ENCODE measurements at regions not wholly inside any gene's neighbourhood (a gene's known extent, or its start where the extent isn't known, plus 50 kb on each side); places are given as distances from the start of the nearest gene placed in this dataset.

DNA sequence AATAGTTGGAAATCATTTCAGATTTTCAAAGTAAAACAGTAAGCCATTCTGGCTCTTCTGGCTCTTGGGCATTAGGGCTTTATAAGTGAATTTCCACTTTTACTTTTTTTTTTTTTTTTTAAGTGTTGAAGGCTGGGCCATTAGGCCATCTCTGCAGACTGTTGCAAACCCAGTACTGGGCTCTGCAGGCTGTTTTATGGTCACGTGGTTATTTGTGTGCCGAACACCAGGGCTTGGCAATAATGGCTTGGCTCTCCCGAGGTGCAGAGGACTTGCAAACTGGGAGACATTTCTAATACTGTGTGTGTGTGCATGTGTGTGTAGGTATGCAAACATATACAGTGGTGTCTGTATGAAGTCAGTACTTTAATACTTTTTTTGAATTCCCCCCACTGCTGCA, 194.9 kb upstream of the CDH5 start:
- no peak for DNase-seq (ENCODE audit: low spot score)

DNA sequence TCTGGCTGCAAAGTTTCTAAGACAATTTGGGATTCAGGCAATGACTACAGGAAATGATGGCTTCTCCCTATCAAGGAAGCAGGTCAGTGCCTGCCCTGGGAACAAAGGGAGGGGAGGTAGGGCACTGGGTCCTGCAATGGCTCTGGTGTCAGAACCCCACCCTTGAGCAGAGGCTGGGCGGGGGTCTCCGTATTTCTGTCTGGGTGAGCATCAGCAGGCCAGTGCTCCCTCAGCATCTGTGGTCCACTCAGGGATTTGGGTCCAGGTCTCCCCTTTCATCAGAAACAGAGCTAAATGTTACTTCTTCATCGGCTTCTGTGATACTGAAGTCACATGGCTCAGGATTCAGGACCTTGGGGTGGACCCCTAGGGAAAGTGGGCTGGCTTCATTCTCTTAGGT, 195.5 kb upstream of the CDH5 start:
- no peak for DNase-seq (ENCODE audit: low spot score)

DNA sequence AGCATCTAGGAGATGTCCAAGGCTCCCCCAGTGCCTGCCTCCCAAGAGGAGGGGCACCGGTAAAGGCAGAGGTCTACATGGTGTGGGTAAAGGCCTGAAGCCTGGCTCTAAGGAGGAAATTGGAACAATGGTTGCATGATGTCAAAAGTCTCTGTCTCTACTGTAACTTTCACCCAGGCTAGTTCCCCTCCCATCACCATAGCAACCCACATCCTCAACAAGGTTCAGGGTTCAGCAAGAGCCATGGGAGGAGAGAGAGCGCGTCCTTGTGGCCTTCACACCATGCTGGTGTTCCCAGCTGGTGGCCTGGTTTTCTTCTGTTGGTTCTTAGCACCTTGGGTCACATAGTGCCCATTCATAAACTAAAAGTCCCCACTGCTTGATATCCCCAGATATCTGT, 196.7 kb upstream of the CDH5 start:
- DNase-seq (ENCODE audit: low spot score), result no peak

DNA sequence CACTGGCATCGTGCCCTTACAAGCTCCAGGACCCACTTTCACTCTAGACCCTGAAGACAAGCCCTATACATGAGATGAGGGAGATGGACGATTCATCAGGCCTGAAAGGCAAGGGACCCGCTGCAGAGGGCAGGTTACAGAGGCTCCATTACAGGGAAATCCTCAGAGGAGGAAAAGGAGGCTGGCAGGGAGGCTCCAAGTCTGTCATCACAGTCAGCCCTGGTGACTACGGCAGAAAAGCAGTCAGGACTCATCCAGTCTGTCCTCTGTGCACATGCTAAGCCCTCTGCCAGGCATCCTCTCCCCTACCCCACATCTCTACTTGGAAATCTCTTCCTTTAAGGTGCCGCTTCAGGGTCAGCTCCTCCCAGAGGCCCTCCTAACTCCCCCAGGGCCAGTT, 197.7 kb upstream of the CDH5 start:
- DNase-seq (ENCODE audit: low spot score), result no peak

DNA sequence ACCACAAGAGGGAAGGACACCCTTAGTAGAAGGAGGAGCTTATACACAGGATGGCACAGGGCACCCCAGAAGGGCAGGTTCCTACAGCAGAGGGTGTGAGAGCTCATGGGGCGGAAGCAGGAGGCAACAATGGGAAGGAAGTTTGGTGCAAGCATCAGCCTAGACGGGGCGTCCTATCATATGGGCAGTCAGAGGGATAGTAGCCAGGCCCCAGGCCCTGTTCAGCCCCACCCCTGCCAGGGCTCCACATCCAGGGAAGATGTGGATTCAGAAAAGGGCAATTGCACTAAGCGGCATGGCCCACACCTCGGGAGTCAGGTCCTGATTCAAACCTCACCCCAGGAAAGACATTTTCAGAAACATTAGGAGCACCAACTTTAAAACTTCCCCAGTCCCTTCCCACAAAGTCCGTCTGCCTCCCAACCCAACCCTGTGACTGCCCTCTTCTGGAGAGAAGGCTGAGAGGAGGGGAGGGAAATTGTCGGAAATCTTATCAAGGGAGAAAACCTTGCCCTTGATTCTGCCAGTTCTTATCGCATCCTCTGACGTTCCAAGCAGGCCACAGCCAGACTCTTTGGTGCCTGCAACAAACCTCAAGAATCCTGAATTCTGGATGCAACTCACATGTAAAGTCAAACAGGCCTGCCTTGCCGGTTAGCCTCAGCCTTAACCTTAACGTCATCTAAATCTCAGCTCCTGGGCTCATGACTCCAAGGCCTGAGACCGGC, 198.8 kb upstream of the CDH5 start:
- no peak for DNase-seq (ENCODE audit: low spot score)

DNA sequence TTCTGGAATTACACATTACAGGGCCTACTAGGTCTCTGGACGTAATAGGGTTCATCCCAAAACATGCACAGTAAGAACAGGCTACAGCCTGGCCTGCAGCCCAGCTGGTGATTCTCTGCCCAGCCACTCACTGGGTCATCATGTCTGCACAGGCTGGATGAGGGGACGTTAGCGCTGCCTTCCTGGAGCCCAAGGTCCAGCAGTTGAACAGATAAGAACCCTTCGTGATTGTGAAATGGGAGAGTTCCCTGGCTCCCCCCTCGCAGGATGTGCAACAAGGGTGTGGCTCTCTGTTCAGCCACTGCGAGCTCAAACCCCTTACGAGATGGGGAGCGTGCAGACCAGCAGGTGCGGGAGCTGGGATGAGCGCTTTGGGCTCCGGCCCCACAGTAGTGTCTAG, 200.0 kb upstream of the CDH5 start:
- DNase-seq (ENCODE audit: low spot score), result no peak

DNA sequence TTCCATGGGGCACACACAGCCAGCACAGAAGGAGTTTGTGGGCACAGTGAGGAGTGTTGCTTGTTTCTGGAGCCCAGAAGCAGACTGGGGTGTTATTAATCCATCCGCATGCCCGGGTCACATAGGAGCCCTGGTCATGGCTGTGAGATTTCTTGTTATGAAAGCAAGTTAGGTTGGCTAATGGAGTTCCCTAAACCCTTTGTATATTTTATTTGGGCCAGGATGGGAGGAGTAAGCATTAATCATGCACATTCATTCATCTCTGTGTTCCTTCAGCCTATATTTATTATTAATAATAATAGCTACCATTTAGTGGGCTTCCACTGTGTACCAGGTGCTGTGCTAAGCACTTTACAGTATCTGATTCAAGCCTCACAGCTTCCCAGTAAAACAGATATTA, 200.6 kb upstream of the CDH5 start:
- DNase-seq (ENCODE audit: low spot score), result no peak

DNA sequence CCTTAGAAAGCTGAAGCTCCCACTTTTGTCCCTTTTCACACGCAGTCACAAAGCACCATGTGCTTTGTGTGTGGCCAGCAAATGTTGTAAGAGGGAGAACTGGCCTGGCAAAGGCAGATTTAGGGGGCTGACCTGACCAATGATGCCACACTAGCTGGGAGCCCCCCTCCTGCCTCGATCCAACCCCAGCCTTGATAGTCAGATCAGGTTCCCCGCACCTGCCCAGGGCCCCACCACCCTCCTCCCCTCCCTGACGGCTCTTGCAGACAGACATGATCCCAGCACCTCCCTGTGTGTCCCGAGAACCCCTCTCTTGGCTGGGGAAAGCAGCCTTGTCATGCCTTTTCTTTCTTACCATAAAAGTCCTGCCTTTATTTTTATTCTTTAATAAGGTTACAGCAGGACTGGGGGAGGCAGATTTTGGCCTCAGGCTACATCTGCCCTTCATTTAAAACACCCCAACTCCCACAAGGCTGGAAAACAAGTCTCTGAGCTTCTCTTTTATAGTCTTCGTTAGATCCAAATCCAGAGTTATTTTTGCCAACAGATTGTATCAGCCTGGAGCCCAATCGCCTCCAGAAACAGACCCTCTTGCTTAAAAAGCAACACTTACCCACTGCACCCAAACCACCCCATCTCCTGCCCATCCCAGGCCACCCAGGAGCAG, 201.8 kb upstream of the CDH5 start:
- DNase-seq (ENCODE audit: low spot score), result no peak

DNA sequence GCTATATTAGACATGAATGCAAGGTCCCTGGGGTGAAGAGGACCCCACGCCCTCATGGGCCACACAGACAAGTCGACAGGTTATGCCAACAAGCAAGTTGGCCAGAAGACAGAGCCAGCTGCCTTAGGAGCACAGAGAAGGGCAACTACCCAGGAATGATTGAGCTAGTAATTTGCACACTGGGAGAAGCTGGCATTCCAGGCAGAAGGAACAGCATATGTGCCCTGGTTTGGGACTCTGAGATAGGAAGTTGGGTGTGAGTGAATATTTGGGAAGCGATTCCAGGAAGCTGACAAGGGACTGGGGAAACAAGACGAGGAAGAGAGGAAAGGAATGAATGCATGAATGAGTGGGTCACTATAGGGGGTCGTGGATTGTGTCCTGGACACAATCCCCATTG, 203.7 kb upstream of the CDH5 start:
- no peak for DNase-seq (ENCODE audit: low spot score)

DNA sequence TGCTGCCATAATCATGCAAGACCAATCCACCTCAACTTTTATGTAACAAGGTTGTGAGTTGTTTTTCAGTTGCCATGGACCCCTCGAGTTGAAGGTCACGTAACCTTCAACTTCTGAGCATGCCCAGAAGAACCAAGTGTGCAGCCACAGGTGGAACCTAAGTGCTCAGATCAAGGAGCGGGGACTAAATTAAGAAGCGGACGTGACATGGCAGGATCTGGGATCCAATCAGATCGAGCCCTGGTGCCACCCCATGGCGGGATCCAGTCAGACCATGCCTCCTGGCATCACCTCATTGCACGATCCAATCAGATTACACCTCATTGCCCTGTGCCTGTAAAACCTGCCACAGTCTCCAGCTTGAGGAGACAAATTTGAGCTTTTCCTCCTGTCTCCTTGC, 204.5 kb upstream of the CDH5 start:
- DNase-seq (ENCODE audit: low spot score), result no peak

DNA sequence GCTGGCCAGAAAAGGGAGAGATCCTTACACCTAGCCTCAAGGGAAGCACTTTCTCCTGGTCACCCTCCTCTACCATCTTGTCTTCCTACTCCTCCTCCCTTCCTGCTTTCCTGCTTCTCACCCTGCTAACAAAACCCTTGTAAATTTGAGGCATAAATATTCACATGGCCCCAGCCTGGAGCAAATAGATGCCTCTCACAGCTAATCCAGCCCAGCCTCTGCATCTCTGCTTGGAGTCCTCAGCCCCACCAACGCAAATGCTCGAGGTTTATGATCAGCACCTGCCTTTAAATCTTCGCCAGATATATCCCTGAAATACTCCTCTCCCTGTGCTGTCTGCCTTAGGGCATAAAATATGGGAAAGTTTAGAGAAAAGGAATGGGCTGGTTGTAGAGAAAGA, 205.2 kb upstream of the CDH5 start:
- no peak for DNase-seq (ENCODE audit: low spot score)

DNA sequence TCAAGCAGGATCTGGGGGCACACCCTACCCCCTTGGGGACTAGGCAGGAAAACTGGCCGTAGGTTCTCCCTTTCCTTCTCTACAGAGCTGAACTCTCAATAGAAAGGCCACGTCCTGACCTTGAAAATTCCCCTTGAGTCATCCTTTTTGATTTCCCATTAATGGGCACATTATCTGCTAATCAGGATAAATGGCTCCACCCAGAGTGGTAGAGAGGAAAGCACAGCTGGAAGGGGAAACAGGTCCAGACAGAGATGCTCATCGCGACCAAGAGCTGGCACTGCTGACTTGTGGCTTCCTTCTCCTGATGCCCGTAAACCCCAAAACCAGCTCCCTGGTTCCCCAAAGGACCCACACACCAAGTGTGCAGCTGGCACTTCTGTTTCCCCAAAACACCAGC, 206.5 kb upstream of the CDH5 start:
- no peak for DNase-seq (ENCODE audit: low spot score)

DNA sequence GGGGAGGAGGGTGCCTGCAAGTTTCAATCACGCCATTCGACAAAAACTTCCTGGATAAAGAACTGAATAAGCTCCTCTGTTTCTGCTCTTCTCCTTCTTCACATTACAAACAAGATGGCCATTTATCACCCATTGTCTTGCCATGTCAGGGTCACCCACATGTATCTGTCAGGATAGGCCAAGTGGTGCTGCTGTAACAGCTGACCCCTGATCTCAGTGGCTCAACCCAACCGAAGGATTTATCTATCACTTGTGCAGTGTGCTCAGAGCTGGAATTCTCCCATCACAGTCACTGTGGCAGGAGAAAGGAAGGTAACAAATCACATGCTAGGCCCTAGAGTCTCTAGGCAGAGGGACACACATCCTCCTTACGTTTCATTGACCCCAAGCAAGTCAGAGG, 210.0 kb upstream of the CDH5 start:
- no peak for DNase-seq (ENCODE audit: low spot score)

DNA sequence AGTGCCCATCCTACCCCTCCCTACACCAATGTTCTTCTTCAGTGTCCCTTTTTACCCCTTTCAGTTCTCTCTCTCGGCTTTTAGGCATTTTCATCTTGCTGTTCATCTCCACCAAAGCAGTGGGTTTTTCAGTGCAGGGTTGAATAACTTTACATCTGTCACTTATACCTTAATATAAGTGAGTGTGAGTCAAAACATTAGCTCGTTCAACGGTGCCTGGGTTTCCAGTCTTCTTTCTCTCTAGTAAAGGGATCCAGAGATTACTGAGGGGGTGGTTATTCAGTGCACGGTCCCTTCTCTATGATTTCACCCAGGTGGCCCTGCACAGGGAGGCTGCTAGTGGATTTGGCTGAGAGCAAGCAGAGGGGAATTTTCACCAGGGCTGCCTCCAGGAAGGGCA, 210.6 kb upstream of the CDH5 start:
- no peak for DNase-seq (ENCODE audit: low spot score)

DNA sequence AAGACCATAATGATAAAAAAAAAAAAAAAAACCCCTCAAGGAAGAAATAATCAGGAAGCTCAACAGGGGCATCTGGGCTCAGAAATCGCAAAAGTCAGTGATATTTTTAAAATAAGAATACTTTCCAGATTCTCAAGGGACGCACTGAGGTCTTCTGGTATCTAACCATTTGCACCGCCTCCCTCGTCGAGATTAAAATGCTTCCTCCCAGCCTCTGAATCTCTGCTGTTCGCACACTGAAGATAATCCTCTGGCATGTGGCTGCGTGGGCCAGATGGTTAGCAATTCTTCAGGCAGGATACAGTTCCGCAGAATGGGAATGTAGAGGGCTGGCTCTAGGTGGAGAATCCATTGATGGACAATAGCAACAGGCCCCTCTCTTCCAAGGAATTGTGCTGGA, 211.7 kb upstream of the CDH5 start:
- DNase-seq (ENCODE audit: low spot score), result peak; percentile 18

DNA sequence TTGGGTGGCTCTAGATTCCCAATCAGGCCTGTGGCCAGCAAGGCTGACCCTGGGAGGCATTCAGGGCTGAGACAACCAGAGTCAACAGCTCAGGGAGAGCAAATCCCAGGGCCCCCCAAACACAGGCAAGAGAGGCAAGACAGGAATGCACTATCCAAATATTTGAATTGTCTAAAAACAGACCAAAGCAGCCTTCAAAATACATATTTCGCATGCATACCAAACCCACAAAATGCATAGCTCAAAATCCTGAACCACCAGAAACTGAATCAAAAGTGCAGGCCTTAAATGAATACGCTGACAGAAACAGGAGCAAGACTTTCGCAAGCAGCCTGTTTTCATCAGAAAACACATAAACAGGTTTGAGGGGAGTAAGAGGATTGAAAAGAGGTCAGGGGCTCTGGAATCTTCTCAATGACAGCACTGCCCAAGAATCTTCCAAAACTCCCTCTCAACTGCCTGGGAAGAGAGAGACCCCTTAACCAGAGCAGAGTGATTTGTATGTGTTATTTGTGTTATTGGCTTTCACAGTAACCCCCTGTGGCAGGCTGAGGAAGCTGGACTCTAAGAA, 213.6 kb upstream of the CDH5 start:
- no peak for DNase-seq (ENCODE audit: low spot score)

DNA sequence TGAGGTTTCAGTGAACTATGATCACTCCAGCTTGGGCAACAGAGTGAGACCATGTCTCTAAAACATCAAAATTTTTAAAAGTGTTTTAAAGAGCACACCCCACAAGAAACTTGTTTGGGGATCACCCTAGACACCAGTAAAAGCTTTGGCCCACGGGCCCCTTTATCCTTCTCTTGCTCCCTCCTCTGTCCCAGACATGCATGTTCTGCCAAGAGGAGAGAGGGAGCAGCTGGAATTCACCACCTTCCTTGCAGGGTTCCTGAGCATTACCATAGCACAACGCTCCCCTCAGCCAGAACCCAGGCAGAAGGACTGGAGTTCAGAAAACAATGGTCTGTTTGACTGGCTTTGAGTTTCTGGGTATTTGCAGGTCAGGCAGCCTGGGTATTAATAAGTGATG, 214.3 kb upstream of the CDH5 start:
- DNase-seq (ENCODE audit: low spot score), result no peak

DNA sequence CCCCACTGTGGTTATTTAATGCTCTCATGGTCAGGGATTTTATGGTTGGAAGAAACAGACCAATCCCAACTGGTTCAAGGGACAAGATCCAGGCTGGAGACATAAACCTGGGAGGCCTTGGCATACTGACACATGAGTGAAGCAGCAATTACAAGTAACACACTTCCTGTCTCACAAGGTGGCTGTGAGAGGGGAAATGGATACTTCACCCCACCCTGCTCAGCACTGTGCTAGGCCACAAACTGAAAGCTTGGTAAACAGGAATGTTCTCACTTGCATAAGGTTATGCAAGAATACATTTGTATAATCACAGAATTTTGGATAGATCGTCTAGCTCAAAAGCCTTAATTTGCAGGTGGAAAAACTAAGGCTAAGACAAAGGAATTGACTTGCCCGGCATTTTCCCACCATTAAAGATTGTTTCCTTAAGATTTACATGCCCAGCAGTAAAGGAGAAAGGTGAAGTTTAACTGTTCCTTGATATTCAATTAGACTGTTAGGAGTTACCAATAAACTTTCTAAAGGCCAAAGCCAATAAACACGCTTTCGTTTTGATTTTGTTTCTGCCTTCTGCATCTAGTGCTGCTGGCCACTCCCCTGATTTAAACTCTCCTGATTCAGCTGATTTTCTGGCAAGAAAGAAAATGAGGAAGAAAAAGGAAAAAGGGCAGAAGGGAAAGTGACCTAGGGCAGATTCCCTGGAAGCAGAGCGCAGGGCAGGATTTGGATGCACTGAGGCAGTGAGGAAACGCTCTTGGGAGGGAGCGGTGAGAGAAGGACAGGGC, 215.6 kb upstream of the CDH5 start:
- DNase-seq (ENCODE audit: low spot score), result no peak

DNA sequence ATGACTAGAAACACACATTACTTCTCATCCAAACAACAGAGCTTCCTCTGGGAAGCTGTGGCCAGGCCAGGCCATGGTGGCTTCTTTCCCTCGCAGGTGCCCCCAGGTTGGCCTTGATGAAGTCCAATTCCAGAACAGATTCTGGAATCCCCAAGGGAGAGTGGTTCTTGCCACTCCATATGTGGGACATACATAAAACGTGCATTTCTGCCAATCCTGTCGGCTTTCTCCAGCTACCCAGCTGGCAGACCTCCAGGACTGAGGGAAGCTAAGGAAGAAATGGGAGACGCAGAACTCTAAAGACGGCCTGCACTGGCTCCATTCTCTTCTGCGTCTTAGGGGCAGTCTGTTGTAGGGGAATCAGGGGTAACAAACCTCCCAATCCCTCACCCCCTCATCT, 219.2 kb upstream of the CDH5 start:
- DNase-seq (ENCODE audit: low spot score), result no peak

DNA sequence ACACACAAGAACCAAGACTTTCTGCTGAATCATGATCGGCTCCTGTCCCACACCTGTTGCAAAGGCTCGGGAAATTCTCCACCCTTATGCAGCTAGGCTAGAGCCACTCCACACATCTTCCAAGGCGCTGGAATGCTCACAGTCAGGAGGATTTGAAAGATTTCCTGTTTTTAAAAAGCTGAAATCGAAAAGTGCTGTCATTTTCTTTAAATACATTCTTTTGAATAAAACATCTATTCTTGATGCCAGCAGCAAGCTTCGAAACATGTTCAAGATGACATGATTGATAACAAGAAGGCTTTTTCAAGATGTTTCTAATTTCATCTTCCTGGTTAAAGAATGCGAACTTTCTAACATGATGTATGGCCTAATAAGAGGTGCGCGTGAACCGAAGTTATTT, 219.7 kb upstream of the CDH5 start:
- DNase-seq (ENCODE audit: low spot score), result no peak

DNA sequence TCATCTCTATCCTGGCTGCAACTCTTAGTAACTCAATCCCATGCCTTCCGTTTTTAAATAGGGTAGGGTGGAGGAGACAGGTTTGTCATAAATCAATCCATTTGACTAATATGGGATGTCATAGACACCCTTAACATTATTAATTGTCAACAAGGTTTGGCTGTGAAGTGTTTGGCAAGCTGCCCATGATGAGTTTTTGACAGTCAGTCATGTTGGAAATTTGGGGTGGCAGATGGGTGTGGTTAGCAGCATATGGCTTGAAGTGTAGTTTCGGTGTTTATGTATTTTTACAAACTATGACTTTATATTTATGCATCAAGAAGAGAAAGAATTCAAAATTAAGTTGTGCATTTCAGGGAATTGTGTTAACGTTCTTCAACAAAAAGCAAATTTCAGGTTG, 221.8 kb upstream of the CDH5 start:
- DNase-seq (ENCODE audit: low spot score), result no peak

DNA sequence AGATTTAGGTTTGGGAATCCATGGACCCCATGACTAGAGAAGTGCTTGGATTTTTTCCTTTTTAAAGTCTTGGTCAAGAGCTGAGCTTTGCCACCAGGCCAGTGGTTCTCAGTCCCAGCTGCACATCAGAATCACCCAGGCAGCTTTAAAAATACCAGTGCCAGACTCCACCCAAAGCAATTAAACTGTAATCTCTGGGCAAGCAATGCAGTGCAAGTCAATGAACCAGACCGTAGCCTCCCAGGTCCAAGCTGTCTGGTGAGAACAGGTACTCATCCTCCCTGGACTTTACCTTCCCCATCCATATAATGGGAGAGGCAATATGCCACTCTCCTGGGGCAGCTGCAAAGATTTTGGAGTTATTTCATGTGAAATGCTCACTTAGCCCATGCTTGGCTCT, 223.1 kb upstream of the CDH5 start:
- DNase-seq (ENCODE audit: low spot score), result no peak

DNA sequence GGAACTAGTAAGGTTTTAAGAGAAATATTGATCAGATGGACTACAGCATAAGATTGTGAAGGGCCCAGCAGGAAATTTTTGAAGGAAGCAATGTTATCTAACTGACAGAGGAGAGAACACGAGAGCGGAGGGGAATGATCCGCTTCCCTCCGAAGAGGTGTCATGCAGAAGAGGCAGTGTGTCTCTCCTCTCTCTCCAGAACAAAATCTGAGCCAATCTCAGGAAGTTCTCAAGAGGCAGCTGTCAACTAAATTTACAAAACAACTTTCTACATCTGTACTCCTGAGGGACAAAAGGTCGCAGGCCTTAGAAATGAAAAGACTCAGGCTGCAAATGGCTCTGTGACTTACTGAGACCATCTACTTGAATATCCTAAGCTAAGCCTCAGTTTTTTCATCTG, 224.6 kb upstream of the CDH5 start:
- no peak for DNase-seq (ENCODE audit: low spot score)

Measured in Ammon's horn (tissue), 1 donor.